Esophagus squamous epithelium (tissue), 4 donors: ENCODE measurements at regions not wholly inside any gene's neighbourhood (a gene's known extent, or its start where the extent isn't known, plus 50 kb on each side); places are given as distances from the start of the nearest gene placed in this dataset.

Source experiments
- POLR2A ChIP-seq, 4 donors: fragments of 450-650 bp; IDR thresholded peaks; one replicate each; pipeline ENCODE4 v1.6.1; 2017; ENCODE audit warnings: antibody characterized with exemption in 4 of 4, mild to moderate bottlenecking in 4 of 4, moderate library complexity in 3 of 4
- TF ChIP-seq, protein P1 (sequence below), 6 experiments: fragments of 450-650 bp in 4 of 6; fragments of 200-600 bp in 2 of 6; sonication (generic) in 2 of 6; IDR thresholded peaks; one replicate each; pipeline ENCODE4 v1.5.1; 2016 to 2019; ENCODE audit warnings: antibody characterized with exemption in 6 of 6, mild to moderate bottlenecking in 4 of 6, moderate library complexity in 4 of 6

DNA sequence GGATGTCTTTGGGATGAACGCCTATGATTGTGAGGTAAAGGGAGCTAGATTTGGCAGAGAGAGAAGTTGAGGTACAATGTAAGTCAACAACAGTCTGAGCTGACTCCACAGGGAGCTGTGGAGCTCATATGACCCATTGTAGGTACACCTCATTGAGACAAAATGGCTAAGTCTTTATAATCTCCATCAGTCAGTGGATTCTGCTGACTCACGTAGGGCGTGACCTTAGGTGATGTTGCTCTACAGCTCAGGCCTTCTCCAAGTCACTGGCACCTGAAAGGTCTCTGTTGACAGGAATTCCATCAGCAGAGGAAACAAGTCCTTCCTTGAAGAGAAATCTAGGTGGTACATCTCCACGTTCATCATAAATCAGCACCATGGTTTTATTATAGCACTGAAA is 118.2 kb upstream of the PRR16 start:
- TF ChIP-seq, protein P1, sequence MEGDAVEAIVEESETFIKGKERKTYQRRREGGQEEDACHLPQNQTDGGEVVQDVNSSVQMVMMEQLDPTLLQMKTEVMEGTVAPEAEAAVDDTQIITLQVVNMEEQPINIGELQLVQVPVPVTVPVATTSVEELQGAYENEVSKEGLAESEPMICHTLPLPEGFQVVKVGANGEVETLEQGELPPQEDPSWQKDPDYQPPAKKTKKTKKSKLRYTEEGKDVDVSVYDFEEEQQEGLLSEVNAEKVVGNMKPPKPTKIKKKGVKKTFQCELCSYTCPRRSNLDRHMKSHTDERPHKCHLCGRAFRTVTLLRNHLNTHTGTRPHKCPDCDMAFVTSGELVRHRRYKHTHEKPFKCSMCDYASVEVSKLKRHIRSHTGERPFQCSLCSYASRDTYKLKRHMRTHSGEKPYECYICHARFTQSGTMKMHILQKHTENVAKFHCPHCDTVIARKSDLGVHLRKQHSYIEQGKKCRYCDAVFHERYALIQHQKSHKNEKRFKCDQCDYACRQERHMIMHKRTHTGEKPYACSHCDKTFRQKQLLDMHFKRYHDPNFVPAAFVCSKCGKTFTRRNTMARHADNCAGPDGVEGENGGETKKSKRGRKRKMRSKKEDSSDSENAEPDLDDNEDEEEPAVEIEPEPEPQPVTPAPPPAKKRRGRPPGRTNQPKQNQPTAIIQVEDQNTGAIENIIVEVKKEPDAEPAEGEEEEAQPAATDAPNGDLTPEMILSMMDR (IDR thresholded peaks at IDR 0.05), result no peak
- no peak for TF ChIP-seq POLR2A (IDR thresholded peaks at IDR 0.05)
